T-helper 1 cell treated with Interleukin-12 subunit alpha and Interleukin-12 subunit beta and Interleukin-4 antibody, amounts not matched to agents 30 ng/mL and 1 ng/mL, for 36 hours (primary cell): ENCODE measurements at regions not wholly inside any gene's neighbourhood (a gene's known extent, or its start where the extent isn't known, plus 50 kb on each side); places are given as distances from the start of the nearest gene placed in this dataset.

Experiments
- intact Hi-C: fragments of 100-400 bp; cut with micrococcal nuclease; formaldehyde crosslinking; loops from one replicate; pipeline ENCODE4 v1.15.1; 2024

- intact Hi-C loops = no loop called here
Observed at GRCh38 chr2:105455488-105456003, 56.7 kb upstream of the FHL2 start.

- intact Hi-C loops = no loop called here
Observed at GRCh38 chr2:105454801-105455485, 56.1 kb upstream of the FHL2 start.

- intact Hi-C loops = no loop called here
Observed at GRCh38 chr2:105451571-105452166, 52.8 kb upstream of the FHL2 start.

GRCh38 chr2:105450471-105450870 is 51.6 kb upstream of the FHL2 start:
- intact Hi-C loops = no loop called here

GRCh38 chr2:105449076-105449475 is 50.2 kb upstream of the FHL2 start:
- intact Hi-C loops = no loop called here
